Mesodermal cell (in vitro differentiated cells): ENCODE measurements at regions not wholly inside any gene's neighbourhood (a gene's known extent, or its start where the extent isn't known, plus 50 kb on each side); places are given as distances from the start of the nearest gene placed in this dataset.
"Not testable (repeated sequence)": the region's sequence is repeated elsewhere in the genome, so short reads cannot be mapped to it uniquely, and the experiment has no call there.

ENCODE experiments used
- H3K27ac ChIP-seq: 2 replicates; pipeline ENCODE4 v1.7.0; 2013; ENCODE audit warnings: mild to moderate bottlenecking, low read depth, low read length, moderate library complexity; ENCODE audit not compliant: severe bottlenecking
- H3K36me3 ChIP-seq: 2 replicates; pipeline ENCODE4 v1.7.1; 2013; ENCODE audit warnings: mild to moderate bottlenecking, low read length, moderate library complexity; ENCODE audit not compliant: control insufficient read depth, insufficient read depth
- H3K4me1 ChIP-seq: one replicate; pipeline ENCODE4 v1.7.1; 2013; ENCODE audit warnings: mild to moderate bottlenecking, low read length; ENCODE audit not compliant: insufficient read depth, control insufficient read depth, poor library complexity, severe bottlenecking
- H3K4me3 ChIP-seq: 2 replicates; pipeline ENCODE4 v1.7.0; 2013; ENCODE audit warnings: low read length, control low read depth, mild to moderate bottlenecking; ENCODE audit not compliant: insufficient read depth, poor library complexity, severe bottlenecking; ENCODE audit errors: extremely low read depth
- H3K9me3 ChIP-seq: 2 replicates; pipeline ENCODE4 v1.7.1; 2013; ENCODE audit warnings: mild to moderate bottlenecking, low read length, moderate library complexity; ENCODE audit not compliant: control insufficient read depth
- WGBS, 2 experiments: methylation state at CpG; one replicate each; pipeline ENCODE4 v1.1.5; 2013; ENCODE audit warnings: missing lambda C conversion rate in 2 of 2; ENCODE audit not compliant: insufficient coverage in 2 of 2; 5-methylcytosine and 5-hydroxymethylcytosine counted together

DNA sequence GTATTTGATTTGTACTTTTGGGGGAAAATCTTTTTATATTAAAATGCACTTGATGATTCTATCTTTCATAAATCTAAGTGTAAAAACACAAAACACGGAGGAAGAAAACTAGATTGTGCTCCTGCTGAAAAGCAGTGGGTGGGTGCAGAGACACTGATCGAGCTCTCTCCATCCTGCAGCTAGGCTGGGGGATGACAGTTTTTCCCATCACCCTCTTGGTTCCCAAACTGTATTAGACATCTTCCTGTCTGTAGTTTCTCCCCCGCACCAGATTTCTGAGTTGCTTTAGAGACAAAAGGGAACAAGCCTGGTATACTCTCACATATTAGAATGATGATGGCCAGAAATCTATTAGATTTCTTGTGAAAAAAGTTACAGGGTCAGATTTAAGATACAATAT is 99.6 kb downstream of the FAM114A2 start:
- 90 to 100% methylated on average over 2 of the region's 3 CpGs for WGBS, 2 experiments
- H3K4me3 ChIP-seq = no peak overlapping the region

DNA sequence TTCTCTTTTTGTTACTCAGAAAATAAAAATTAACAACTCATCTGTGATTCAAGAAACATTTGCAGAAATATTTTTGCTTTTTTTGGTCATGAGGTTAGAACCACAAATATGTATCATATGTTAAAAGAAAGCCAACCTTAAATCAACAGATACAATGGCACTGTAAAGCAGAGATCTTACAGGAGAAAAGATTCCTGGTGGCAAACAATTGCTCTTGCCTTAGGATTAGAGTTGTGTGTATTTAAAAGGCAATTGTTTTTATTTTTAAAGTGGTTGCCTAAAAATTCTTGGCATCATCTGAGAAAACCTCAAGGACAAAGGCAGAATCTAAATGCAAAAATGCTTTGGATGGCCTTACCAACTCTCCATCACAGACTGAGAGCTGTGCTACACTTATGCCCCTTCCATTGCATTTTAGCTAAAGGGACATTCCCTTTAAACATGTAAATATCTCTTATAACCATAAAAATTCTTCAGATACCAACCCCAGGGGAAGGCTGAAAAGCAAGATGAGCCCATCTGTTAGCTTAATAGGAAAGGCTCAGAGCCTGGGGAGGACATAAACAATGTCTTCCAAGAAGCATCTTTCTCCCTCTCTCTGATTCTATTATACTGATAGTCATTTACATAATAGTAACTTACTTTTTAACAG is 100.4 kb downstream of the FAM114A2 start:
- H3K36me3 ChIP-seq = no peaks in the 10 kb centered on the region
- no peak overlapping the region for H3K4me3 ChIP-seq
- no peak overlapping the region for H3K27ac ChIP-seq
- H3K9me3 ChIP-seq = peaks cover 47% of the 10 kb centered on the region
- H3K4me1 ChIP-seq = no peaks in the 10 kb centered on the region

More for the DNA sequence above, 99.6 kb downstream of the FAM114A2 start:
- Histone ChIP-seq H3K4me1 (no peaks in the 10 kb centered on the region), H3K9me3 (peaks cover 51% of the 10 kb centered on the region), H3K27ac (no peak overlapping the region), H3K36me3 (no peaks in the 10 kb centered on the region)

DNA sequence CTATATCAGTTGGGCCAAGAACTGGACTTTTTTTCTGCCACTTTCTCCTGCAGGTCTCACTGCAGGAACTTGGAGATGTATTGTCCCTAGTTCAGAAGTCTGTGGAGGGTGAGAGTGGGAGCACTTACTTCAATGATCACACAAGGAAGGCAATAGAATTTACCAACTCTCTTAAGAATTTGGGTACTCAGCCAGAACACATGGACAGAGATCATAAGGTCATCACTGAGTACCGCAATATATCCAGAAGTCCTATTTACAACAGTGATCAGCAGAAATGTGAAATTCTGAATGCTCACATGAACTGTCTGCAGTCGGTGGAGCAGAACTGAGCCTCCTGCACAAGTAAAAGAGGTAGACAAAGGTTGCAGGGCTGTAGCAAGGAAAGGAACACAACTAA is 101.0 kb downstream of the FAM114A2 start:
- peaks cover 47% of the 10 kb centered on the region for H3K9me3 ChIP-seq
- H3K4me3 ChIP-seq = no peak overlapping the region
- no peaks in the 10 kb centered on the region for H3K4me1 ChIP-seq
- H3K36me3 ChIP-seq = no peaks in the 10 kb centered on the region
- H3K27ac ChIP-seq = no peak overlapping the region
- 100% methylated on average over 1 of the region's 2 CpGs for WGBS, 2 experiments

DNA sequence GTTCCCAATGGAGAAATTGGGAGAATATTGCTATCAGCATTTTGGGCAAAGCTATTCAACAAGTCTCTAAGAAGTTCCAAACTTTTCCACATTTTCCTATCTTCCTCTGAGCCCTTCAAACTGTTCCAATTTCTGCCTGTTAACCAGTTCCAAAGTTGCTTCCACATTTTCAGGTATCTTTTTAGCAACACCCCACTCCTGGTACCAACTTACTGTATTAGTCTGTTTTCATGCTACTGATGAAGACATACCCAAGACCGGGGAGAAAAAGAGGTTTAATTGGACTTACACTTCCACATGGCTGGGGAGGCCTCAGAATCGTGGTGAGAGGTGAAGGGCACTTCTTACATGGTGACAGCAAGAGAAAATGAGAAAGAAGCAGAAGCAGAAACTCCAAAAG is 103.6 kb downstream of the FAM114A2 start:
- WGBS, 2 experiments = 86% methylated on average over 1 of the region's 2 CpGs; no CpG with 5 or more reads in 1 of the 2 experiments
- peaks cover 28% of the 10 kb centered on the region for H3K9me3 ChIP-seq
- H3K27ac ChIP-seq, H3K36me3 ChIP-seq, H3K4me1 ChIP-seq, H3K4me3 ChIP-seq: not testable (repeated sequence)

DNA sequence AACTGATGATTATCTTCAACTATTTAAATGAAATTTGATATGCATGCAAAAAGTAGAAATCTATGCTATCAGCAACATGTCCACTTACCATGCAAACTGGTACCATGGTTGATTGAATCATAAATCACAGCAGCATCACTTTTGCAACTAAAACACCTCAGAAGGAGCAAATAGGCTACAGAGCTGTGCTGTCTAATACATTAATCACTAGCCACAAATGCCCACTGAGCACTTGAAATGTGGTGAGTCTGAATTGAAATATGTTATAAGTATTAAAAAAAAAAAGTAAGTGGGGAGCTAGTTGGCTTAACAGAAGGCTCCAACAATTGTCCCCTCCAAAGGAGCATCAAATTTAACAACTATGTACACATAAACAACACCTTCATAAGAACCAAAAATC is 112.5 kb downstream of the FAM114A2 start:
- no peak overlapping the region for H3K27ac ChIP-seq
- H3K9me3 ChIP-seq = no peaks in the 10 kb centered on the region

DNA sequence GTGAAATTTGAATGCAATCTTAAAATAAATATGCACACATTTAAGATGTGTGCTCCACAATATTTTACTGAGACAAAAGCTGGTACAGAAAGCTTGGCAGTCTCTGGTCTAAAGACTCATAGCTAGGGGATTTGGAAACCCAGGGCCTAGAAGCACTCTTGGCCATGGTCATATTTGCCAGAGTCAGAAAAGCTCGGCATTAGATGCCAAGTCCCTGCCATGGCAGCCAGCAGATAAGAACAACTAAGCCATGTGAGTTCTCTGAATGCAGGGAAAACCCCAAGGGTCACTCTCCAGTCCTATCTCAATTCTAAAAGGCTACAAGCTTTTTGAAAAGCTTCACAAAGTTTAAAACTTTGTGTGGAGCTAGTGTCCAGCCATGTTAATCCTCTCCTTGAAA is 119.5 kb downstream of the FAM114A2 start:
- Histone ChIP-seq H3K4me3 (no peak overlapping the region), H3K9me3 (no peaks in the 10 kb centered on the region), H3K36me3 (no peaks in the 10 kb centered on the region), H3K4me1 (no peaks in the 10 kb centered on the region), H3K27ac (no peak overlapping the region)
- WGBS, 2 experiments = 83% methylated on average over 1 of the region's 1 CpG; no CpG with 5 or more reads in 1 of the 2 experiments

More for the DNA sequence above, 112.5 kb downstream of the FAM114A2 start:
- Histone ChIP-seq H3K4me3 (no peak overlapping the region), H3K36me3 (no peaks in the 10 kb centered on the region), H3K4me1 (no peaks in the 10 kb centered on the region)

DNA sequence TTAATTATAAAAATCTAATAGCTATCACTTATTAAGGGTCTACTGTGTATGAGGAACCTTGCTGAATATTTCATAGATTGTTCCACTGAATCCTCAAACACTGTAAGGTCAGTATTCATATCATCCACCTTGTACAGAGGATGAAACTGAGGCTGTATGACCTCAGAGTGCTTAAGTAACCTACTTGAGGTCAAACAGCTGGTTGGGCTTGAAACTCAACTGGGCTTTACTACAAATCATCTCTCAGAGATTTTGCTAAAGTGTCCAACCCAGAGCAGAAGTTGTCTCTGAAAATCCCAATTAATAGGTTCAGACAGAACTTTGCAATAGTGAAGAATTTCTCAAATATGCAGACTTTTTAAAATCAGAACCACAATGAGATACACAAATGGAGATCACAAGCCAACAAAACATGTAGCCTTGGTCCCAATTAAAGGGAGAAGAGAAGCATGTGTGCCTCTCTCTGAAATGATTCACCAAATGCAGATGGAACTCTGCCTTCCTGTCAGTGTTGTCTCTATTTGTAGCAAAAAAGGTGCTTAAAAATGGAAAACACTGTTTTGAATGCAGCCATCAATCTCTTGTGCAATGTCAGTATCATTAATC is 131.4 kb downstream of the FAM114A2 start:
- Histone ChIP-seq H3K27ac (no peak overlapping the region), H3K4me3 (no peak overlapping the region), H3K4me1 (no peaks in the 10 kb centered on the region), H3K9me3 (no peaks in the 10 kb centered on the region), H3K36me3 (no peaks in the 10 kb centered on the region)

DNA sequence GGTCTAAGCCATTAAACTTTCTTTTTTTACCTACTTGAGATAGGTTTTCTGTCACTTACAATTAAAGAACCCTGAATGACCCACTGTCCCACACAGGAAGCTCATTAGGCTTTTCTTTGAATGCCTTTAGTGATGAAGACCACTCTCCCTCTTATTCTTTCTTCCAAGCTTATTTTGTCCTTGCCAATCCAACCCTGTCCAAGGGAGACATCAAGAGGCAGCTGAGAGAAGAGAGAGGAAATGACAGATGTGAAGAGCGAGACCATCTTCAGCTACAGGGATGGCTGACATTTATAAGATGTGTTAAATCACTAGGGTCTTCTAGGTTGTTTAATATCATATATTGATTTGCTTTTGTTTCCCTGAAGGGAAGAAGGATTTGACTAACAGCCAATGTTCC is 133.5 kb downstream of the FAM114A2 start:
- no peak overlapping the region for H3K4me3 ChIP-seq
- 86% methylated on average over 1 of the region's 1 CpG; no CpG with 5 or more reads in 1 of the 2 experiments for WGBS, 2 experiments
- H3K4me1 ChIP-seq = no peaks in the 10 kb centered on the region
- H3K36me3 ChIP-seq = no peaks in the 10 kb centered on the region
- H3K9me3 ChIP-seq = no peaks in the 10 kb centered on the region
- H3K27ac ChIP-seq = no peak overlapping the region

DNA sequence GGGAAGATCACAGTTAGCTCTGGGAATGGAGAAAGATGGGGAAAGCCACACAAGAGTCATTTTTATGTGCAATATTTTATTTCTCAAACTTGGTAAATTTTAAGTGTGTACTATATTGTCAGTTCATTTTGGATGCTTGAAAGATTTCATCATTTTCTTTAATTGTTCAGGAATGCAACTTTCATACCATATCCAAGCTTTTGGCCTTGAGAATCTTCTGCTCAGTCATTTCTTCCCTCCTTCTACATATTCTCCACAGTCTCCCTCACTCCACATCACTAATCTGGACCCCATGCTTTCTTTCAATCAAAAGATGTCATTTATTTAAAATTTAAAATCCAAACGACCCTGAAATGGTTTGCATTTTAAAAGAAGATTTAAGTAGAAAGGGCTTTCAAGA is 135.4 kb downstream of the FAM114A2 start:
- no peak overlapping the region for H3K27ac ChIP-seq
- H3K9me3 ChIP-seq = no peaks in the 10 kb centered on the region
- H3K4me3 ChIP-seq = no peak overlapping the region
- WGBS, 2 experiments = no CpG with 5 or more reads among the region's 1 CpG
- no peaks in the 10 kb centered on the region for H3K4me1 ChIP-seq
- H3K36me3 ChIP-seq = no peaks in the 10 kb centered on the region

DNA sequence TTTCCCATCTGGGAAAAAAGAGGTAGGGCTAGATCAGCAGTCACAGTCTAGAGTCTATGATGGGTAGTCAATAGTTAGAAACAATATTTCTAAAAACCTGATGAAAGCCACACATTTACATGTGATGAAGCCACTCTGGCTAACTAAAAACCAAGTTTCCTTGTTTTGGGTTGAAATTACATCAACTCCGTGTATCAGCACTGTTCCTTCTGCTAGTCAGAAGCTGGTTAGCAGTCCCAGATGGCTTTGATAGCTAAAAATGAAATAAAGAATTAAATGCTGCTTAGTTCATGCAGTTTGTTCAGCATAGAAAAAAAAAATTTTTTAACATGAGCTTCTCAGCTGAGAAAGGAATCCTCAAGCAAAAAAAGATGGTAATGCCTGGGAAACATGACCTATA is 136.7 kb downstream of the FAM114A2 start:
- Histone ChIP-seq H3K4me1 (no peaks in the 10 kb centered on the region), H3K4me3 (no peak overlapping the region), H3K9me3 (no peaks in the 10 kb centered on the region), H3K36me3 (no peaks in the 10 kb centered on the region), H3K27ac (no peak overlapping the region)
- WGBS, 2 experiments = 100% methylated on average over 1 of the region's 1 CpG

DNA sequence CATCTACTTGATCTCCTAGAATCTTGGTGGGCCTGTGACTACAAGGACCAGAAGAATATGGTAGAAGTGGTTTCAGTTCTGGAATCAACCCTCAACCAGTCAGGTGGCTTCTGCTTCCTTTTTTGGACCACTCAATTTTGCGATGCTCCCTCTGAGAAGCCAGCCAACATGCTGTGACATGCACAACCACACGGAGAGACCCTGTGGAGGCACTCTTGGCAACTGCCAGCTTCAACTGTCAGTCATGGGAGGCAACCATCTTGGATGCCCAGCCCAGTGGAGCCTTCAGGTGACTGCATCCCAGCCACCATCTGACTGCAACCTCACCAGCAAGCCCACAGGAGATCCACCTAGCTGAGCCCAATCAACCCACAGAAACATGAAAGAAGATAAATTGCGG is 137.3 kb downstream of the FAM114A2 start:
- no peaks in the 10 kb centered on the region for H3K9me3 ChIP-seq
- H3K27ac ChIP-seq = no peak overlapping the region
- no peaks in the 10 kb centered on the region for H3K36me3 ChIP-seq
- H3K4me3 ChIP-seq = no peak overlapping the region
- no peaks in the 10 kb centered on the region for H3K4me1 ChIP-seq
- 94 to 96% methylated on average over 2 of the region's 3 CpGs for WGBS, 2 experiments
